ENCODE measurements at regions not wholly inside any gene's neighbourhood (a gene's known extent, or its start where the extent isn't known, plus 50 kb on each side); places are given as distances from the start of the nearest gene placed in this dataset.

DNA sequence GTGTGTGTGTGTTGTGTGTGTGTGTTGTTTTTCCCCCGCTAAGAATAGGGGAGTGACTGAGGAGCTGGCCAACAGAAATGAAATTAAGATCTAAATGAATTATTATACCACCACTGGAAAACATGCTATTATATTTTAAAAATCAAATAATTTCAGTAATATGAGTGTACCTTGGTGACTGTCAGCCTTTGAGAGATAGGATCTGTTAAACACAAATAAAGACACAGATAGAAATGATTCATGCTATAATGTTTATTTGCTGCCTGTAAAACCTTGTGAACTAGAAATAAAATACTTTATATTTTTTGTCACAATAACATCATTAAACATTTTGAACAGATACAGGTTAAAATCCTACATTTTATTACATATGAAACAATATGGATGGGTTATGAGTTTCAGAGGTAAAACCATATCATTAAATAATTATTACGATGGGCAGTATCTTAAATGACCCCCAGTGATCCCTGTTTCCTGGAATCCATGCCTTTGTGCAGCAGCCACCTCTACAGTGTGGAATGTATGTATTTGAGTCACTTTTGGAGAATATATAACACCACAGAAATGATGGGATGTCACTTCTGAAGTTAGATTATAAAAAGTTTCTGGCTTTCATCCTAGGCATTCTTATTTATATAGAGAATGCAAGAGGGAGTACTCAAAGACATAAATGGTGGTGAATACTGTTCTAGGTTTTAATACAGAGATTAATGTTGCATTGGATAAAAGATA lies 617.2 kb downstream of the CDH18 start:
- TF ChIP-seq, protein P1, sequence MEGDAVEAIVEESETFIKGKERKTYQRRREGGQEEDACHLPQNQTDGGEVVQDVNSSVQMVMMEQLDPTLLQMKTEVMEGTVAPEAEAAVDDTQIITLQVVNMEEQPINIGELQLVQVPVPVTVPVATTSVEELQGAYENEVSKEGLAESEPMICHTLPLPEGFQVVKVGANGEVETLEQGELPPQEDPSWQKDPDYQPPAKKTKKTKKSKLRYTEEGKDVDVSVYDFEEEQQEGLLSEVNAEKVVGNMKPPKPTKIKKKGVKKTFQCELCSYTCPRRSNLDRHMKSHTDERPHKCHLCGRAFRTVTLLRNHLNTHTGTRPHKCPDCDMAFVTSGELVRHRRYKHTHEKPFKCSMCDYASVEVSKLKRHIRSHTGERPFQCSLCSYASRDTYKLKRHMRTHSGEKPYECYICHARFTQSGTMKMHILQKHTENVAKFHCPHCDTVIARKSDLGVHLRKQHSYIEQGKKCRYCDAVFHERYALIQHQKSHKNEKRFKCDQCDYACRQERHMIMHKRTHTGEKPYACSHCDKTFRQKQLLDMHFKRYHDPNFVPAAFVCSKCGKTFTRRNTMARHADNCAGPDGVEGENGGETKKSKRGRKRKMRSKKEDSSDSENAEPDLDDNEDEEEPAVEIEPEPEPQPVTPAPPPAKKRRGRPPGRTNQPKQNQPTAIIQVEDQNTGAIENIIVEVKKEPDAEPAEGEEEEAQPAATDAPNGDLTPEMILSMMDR (conservative IDR thresholded peaks at IDR 0.05; ENCODE audit: low read depth, low read length) = no peak
- TF ChIP-seq POLR2A (IDR thresholded peaks at IDR 0.05; ENCODE audit: low read depth, low read length) (no peak), NFE2L2 (IDR thresholded peaks at IDR 0.05; ENCODE audit: low read depth, low read length) (no peak), FOS (IDR thresholded peaks at IDR 0.05; ENCODE audit: low read depth, low read length) (no peak), CHD1 (IDR thresholded peaks at IDR 0.05; ENCODE audit: low read depth, low read length) (no peak), MXI1 (IDR thresholded peaks at IDR 0.05; ENCODE audit: borderline replicate concordance, low read depth, low read length) (no peak), CEBPB (IDR thresholded peaks at IDR 0.05; ENCODE audit: low read depth, low read length) (no peak), MAFK (IDR thresholded peaks at IDR 0.05; ENCODE audit: low read depth, low read length) (no peak), RFX5 (IDR thresholded peaks at IDR 0.05; ENCODE audit: low read depth, low read length) (no peak), RAD21 (IDR thresholded peaks at IDR 0.05; ENCODE audit: low read length) (no peak), SMC3 (IDR thresholded peaks at IDR 0.05; ENCODE audit: low read depth, low read length) (no peak), BHLHE40 (IDR thresholded peaks at IDR 0.05; ENCODE audit: low read depth, low read length) (no peak)
- TF ChIP-seq, protein P2, sequence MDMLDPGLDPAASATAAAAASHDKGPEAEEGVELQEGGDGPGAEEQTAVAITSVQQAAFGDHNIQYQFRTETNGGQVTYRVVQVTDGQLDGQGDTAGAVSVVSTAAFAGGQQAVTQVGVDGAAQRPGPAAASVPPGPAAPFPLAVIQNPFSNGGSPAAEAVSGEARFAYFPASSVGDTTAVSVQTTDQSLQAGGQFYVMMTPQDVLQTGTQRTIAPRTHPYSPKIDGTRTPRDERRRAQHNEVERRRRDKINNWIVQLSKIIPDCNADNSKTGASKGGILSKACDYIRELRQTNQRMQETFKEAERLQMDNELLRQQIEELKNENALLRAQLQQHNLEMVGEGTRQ (IDR thresholded peaks at IDR 0.05; ENCODE audit: low read depth, low read length) = no peak
- TF ChIP-seq, protein P3, sequence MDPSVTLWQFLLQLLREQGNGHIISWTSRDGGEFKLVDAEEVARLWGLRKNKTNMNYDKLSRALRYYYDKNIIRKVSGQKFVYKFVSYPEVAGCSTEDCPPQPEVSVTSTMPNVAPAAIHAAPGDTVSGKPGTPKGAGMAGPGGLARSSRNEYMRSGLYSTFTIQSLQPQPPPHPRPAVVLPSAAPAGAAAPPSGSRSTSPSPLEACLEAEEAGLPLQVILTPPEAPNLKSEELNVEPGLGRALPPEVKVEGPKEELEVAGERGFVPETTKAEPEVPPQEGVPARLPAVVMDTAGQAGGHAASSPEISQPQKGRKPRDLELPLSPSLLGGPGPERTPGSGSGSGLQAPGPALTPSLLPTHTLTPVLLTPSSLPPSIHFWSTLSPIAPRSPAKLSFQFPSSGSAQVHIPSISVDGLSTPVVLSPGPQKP (IDR thresholded peaks at IDR 0.05; ENCODE audit: borderline replicate concordance, low read depth, low read length) = no peak

All from IMR-90 (cell line).